ENCODE measurements at regions not wholly inside any gene's neighbourhood (a gene's known extent, or its start where the extent isn't known, plus 50 kb on each side); places are given as distances from the start of the nearest gene placed in this dataset.

GRCh38 chr4:123017078-123017477 lies 94.7 kb upstream of the NUDT6 start:
- TF ChIP-seq USF2 (IDR thresholded peaks at IDR 0.05; ENCODE audit: borderline replicate concordance, low read depth, low read length) (no peak), NRF1 (conservative IDR thresholded peaks at IDR 0.05; ENCODE audit: low read depth, low read length) (no peak), CEBPB (IDR thresholded peaks at IDR 0.05; ENCODE audit: borderline replicate concordance in 1 of 2, low read depth in 2 of 2, low read length in 2 of 2) (no peak), TAF1 (IDR thresholded peaks at IDR 0.05; ENCODE audit: borderline replicate concordance, low read depth, low read length) (no peak)
